Fibroblast of villous mesenchyme (primary cell): ENCODE measurements at regions not wholly inside any gene's neighbourhood (a gene's known extent, or its start where the extent isn't known, plus 50 kb on each side); places are given as distances from the start of the nearest gene placed in this dataset.
"Not testable (repeated sequence)": the region's sequence is repeated elsewhere in the genome, so short reads cannot be mapped to it uniquely, and the experiment has no call there.

ENCODE experiments used
- DNase-seq: peaks from one replicate; pipeline ENCODE4 v3.0.0-alpha.2; 2010; ENCODE audit warnings: low read depth
- H3K4me3 ChIP-seq: 2 replicates; pipeline ENCODE4 v1.5.1; 2011; ENCODE audit warnings: low read depth, mild to moderate bottlenecking, low read length

GRCh38 chr2:87582152-87582551 lies 165.7 kb upstream of the PLGLB2 start:
- not testable (repeated sequence) for H3K4me3 ChIP-seq, DNase-seq

DNA sequence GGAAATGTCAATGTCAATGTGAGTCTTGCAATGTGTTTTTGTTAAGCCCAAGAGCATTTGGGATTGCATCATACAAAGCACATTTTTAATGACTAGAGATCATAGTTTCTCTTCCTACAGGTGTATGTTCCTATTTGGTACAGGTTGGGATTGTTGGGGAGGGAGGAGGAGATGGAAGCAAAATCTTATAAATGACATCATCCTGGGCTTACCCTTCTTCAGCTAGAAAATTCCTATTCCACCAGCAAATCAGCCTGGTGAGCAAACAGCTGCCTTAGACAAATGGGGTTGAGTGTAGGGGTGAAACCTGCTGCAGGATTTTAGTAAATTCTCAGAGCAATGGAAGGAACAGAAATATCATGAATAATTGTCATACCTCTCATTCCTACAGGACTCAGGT lies 165.3 kb upstream of the PLGLB2 start:
- DNase-seq, H3K4me3 ChIP-seq: not testable (repeated sequence)

DNA sequence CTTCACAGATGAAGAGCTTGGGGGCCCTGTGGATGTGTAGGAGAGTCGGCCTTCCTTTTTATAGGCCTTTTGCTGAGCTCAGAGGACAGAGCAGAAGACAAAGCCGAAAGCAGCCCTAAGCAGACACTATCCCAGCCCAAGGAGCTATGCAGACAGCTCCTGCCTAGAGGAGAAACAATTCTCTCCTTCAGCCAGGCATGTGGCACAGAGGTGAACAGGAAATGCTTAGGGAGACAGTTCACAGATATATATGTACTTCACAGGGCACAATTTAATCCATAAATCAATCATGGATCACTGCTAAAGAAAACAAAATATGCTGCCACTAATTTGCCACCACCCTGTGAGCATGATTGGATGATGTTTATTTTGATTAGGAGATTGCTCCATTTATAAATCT lies 164.5 kb upstream of the PLGLB2 start:
- not testable (repeated sequence) for DNase-seq, H3K4me3 ChIP-seq

DNA sequence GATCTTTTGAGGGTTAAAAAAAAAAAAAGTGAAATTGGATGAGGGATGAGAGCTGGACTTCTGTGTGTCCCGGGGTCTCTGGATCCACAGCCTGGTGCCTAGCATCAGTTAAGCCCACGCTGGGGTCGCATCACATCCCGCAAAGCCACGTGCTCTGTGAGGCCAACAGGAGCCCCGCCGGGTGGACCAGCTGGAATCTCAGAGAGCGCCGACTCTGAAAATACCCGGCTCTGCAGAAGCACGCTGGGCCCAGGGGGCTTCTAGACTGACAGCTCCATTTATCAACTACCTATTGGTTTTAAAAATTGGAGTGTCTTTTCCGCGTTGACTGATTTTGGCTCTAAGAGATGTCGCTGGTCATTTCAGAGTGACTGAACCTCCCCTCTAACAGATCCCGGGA lies 164.1 kb upstream of the PLGLB2 start:
- not testable (repeated sequence) for H3K4me3 ChIP-seq, DNase-seq

- peak; percentile 37 for DNase-seq
Observed at GRCh38 chr2:87584268-87584906, 163.5 kb upstream of the PLGLB2 start.

GRCh38 chr2:87587934-87588333 lies 160.0 kb upstream of the PLGLB2 start:
- not testable (repeated sequence) for DNase-seq, H3K4me3 ChIP-seq

More at GRCh38 chr2:87584268-87584906, 163.5 kb upstream of the PLGLB2 start:
- H3K4me3 ChIP-seq: not testable (repeated sequence)

- not testable (repeated sequence) for H3K4me3 ChIP-seq, DNase-seq
Observed at GRCh38 chr2:87592974-87593373, 154.9 kb upstream of the PLGLB2 start.

DNA sequence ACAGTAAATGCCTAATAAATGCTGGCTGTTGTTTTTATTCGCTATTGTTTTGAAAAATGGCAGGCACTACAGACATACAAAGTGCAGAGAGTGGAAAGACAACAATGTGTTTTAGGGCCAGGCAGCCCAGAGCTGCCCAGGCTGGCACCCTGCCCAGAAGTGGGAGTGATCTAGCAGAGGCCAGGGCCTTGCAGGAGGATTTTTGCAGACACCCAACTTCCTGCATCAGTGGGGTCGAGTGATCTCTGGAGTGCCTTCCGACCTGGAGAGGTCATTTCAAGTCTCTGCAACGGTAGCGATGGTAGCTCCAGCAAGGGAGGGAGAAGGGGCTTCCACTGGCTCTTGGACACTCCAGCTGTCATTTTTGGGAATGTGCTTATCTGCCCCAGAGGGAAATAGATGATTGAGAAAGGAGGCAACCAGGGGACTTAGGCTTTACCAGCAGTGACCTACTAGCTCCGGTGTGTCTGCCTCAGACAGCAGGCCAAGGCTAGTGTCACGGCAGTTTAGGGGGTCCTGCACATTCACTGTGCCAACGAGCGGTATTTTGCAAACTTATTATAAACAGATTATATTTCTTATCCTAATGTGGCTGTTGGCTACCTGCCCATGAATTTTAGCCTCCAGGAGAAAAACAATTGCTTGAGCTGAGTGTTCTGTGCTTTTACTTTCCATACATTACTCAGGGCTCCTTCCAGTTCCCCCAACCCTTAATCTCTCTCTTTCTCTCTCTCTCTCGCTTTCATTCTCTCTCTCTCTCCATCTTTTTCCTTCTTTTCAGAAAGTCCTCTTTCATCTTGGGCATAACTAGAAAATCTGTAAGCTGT lies 153.9 kb upstream of the PLGLB2 start:
- H3K4me3 ChIP-seq: not testable (repeated sequence)
- DNase-seq: peak; percentile 62

- H3K4me3 ChIP-seq, DNase-seq: not testable (repeated sequence)
Observed at GRCh38 chr2:87594611-87594992, 153.3 kb upstream of the PLGLB2 start.

GRCh38 chr2:87595017-87595416 lies 152.9 kb upstream of the PLGLB2 start:
- not testable (repeated sequence) for DNase-seq, H3K4me3 ChIP-seq

GRCh38 chr2:87600961-87601360 lies 146.9 kb upstream of the PLGLB2 start:
- not testable (repeated sequence) for H3K4me3 ChIP-seq, DNase-seq

- not testable (repeated sequence) for H3K4me3 ChIP-seq, DNase-seq
Observed at GRCh38 chr2:87602118-87602517, 145.8 kb upstream of the PLGLB2 start.

DNA sequence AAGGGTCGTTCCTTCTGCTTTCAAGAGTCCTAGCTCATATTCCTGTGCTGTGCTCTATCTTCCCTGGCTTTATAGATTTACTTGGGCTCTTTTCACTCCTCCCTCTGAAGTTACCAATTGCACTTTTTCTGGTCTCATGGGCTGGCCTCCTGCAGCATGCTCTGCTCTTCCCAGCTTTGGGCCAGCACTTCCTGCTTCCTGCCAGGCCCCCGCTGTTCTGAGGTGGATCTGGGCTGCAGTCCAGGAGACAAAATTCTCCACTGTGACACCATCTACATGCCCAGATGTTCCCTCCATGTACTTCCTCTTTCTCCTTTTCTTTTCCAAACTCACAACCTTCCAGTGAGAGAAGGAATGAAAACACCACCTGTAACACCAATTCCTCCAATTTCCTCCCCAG lies 145.2 kb upstream of the PLGLB2 start:
- H3K4me3 ChIP-seq, DNase-seq: not testable (repeated sequence)

DNA sequence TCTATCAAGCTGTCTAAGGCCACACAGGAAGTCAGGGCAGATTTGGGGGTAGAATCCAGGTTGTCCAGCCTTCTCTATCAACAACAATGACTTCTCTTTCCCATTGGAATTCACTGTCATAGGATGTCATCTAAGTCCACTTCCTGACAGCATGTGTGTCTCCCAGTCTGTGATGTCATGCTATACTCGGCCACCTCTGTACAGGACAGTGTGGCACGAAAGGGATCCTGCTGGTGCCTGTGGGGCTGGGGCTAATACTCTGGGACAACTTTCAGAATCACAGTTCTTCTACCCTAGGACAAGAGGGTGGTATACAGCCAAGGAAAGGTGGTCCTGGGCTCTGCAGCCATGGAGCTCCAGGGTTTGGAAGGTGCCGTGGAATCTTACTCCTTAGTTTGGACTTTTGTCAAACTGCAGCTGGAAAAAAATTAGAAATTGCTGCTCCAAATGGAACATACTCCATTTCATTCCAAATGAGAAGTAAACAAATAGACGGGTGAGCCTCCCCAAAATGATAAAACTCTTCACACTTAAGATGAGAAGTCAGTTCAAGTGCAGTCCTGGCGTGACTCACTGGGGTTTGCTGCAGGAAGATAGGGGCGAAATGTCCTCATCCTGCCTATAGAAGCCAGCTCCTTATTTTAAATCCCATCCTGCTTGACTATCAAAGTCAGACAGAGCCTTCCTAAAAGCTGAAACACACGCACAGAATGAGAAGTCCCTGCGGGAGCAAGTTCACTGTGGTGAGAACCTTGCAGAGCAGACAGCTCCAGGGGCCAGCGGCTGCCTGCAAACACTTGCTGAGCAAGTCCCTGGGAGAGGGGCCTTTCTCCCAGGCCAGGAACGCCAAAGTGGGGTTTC lies 144.2 kb upstream of the PLGLB2 start:
- DNase-seq: peak; percentile 35
- not testable (repeated sequence) for H3K4me3 ChIP-seq

DNA sequence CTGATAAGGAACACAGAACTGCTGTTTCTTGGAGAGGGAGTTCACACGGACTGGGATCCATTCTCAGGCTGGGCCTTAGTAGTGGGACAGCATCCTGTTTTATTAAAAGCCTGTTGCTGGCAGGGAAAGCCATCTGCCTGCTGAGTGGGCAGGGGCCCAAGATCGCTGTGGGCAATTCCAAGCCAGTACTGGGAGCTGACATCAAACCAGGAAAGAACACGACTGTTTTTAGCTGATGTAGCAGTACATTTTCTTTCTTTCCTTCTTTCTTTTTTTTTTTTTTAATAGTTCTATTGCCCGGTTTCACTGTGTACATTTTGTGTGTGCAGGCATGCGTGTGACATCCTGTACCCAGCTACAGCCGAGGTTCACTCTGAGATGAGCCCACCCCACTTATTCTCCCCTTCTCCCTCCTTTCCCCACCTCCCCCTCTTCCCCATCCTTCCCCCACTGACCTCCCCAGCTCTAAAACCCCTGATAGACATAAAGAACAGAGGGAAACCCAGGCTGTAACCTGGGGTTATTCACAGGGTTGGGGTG lies 143.5 kb upstream of the PLGLB2 start:
- DNase-seq: peak; percentile 33
- H3K4me3 ChIP-seq: not testable (repeated sequence)

DNA sequence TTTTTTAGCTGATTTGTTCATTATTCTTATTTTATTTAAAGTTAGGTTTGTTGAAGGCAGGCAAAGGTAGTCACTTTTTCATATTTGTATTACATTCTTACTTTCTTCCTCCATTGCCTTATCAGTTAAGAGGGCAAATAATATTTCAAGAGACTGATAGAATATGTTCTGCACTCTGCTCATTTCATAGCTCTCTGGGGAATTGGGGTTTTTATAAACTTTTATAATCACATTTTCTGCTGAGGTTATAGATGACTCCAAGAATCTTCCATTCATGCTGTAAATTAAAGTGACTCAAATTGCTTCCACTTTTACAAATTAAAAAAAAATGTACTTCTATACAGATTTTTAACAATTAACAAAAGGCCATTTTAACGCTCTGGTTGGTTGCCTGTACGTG lies 142.9 kb upstream of the PLGLB2 start:
- not testable (repeated sequence) for DNase-seq, H3K4me3 ChIP-seq

- H3K4me3 ChIP-seq, DNase-seq: not testable (repeated sequence)
Observed at GRCh38 chr2:87608377-87609166, 139.3 kb upstream of the PLGLB2 start.

DNA sequence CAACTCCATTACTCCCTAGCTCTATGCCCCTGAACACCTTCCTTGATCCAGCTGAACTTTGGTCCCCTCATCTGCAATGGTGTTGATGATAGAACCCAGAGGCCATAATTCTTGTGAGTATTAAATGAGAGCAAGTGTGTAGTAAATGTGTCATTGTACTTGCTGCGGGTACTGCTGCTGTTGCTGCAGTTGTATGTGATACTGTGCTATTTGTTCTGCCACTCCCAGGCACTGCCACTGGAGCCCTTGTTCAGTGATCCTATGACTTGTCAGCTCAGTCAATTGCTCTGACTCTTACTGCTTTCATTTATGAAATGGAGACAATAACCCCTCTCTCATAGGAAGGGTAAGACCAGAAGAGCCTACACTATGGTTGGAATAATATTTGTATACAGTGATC lies 136.9 kb upstream of the PLGLB2 start:
- not testable (repeated sequence) for H3K4me3 ChIP-seq

More for the DNA sequence above, 136.9 kb upstream of the PLGLB2 start:
- not testable (repeated sequence) for DNase-seq
